Transverse colon (tissue), 4 donors: ENCODE measurements at regions not wholly inside any gene's neighbourhood (a gene's known extent, or its start where the extent isn't known, plus 50 kb on each side); places are given as distances from the start of the nearest gene placed in this dataset.

Source experiments
- EP300 ChIP-seq: sonication (generic); formaldehyde crosslinking; IDR thresholded peaks from one replicate; pipeline ENCODE4 v1.6.1; 2017; ENCODE audit warnings: antibody characterized with exemption, low read depth
- POLR2A ChIP-seq: fragments of 450-650 bp; IDR thresholded peaks from one replicate; pipeline ENCODE4 v1.6.1; 2016; ENCODE audit warnings: antibody characterized with exemption, mild to moderate bottlenecking, moderate library complexity
- POLR2AphosphoS5 ChIP-seq, 3 donors: sonication (generic); formaldehyde crosslinking; IDR thresholded peaks; one replicate each; pipeline ENCODE4 v1.6.1; 2016; ENCODE audit warnings: antibody characterized with exemption in 3 of 3
- TF ChIP-seq, protein P1 (sequence below), 5 experiments: fragments of 200-600 bp in 3 of 5; fragments of 450-650 bp in 2 of 5; sonication (generic) in 3 of 5; IDR thresholded peaks; 1 replicate in 2 of 5; 2 replicates in 3 of 5; pipeline ENCODE4 v1.5.1; 2016 to 2017; ENCODE audit warnings: antibody characterized with exemption in 5 of 5, inconsistent platforms in 3 of 5, mild to moderate bottlenecking in 2 of 5, moderate library complexity in 1 of 5

DNA sequence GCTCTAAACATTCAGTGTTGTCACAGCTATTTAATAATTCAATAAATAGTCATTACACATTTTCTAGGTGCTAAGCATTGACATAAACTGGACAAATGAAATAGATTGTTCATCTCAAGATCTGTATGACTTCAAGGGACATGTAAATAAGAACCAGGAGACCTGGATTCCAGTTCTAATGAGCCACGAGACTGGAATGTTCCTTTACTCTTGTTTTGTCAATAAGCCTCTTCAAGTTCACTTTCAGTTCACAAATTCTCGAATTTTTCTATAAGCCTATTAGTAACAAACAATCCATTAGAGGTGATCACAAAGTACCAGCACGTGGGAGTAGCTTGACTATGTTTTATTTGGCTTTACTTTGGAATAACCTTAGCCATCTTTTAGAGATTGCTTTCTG, 514.0 kb upstream of the SMIM31 start:
- TF ChIP-seq, protein P1, sequence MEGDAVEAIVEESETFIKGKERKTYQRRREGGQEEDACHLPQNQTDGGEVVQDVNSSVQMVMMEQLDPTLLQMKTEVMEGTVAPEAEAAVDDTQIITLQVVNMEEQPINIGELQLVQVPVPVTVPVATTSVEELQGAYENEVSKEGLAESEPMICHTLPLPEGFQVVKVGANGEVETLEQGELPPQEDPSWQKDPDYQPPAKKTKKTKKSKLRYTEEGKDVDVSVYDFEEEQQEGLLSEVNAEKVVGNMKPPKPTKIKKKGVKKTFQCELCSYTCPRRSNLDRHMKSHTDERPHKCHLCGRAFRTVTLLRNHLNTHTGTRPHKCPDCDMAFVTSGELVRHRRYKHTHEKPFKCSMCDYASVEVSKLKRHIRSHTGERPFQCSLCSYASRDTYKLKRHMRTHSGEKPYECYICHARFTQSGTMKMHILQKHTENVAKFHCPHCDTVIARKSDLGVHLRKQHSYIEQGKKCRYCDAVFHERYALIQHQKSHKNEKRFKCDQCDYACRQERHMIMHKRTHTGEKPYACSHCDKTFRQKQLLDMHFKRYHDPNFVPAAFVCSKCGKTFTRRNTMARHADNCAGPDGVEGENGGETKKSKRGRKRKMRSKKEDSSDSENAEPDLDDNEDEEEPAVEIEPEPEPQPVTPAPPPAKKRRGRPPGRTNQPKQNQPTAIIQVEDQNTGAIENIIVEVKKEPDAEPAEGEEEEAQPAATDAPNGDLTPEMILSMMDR (IDR thresholded peaks at IDR 0.05) = no peak
- TF ChIP-seq POLR2AphosphoS5 (IDR thresholded peaks at IDR 0.05) = no peak
- no peak for TF ChIP-seq POLR2A
- TF ChIP-seq EP300 = no peak
